ENCODE measurements at regions not wholly inside any gene's neighbourhood (a gene's known extent, or its start where the extent isn't known, plus 50 kb on each side); places are given as distances from the start of the nearest gene placed in this dataset.

- H3K9me2 ChIP-seq (replicated peaks; ENCODE audit: insufficient read depth, low read length): no peaks in the 10 kb centered on the region
- H3F3A ChIP-seq (ENCODE audit: insufficient read depth): no peaks in the 10 kb centered on the region
- no peaks in the 10 kb centered on the region for H3K9me3 ChIP-seq (ENCODE audit: insufficient read depth, low read length)
- H3K79me2 ChIP-seq (ENCODE audit: insufficient read depth, low read length): no peaks in the 10 kb centered on the region
- H2AFZ ChIP-seq (ENCODE audit: low read depth, low read length, severe bottlenecking): no peak overlapping the region
- TF ChIP-seq EZH2phosphoT487 (conservative IDR thresholded peaks at IDR 0.05; ENCODE audit: low read length) (no peak), CTCF (IDR thresholded peaks at IDR 0.05; ENCODE audit: insufficient read depth, low read length, poor library complexity, severe bottlenecking) (no peak)
- H3K27me3 ChIP-seq (ENCODE audit: low read length): no peaks in the 10 kb centered on the region
- H3K36me3 ChIP-seq (ENCODE audit: low read length): no peaks in the 10 kb centered on the region
- H4K20me1 ChIP-seq (ENCODE audit: low read depth, low read length): no peaks in the 10 kb centered on the region
- no peak overlapping the region for H3K9ac ChIP-seq (ENCODE audit: low read length)
- no peak overlapping the region for H3K4me2 ChIP-seq (ENCODE audit: low read depth, low read length, poor library complexity, severe bottlenecking)
- no peak overlapping the region for H3K4me3 ChIP-seq (ENCODE audit: insufficient read depth, low read length, poor library complexity, severe bottlenecking)
- no peak overlapping the region for H3K27ac ChIP-seq (ENCODE audit: low read depth, low read length)
Observed at GRCh38 chr15:53158995-53159394, 368.9 kb upstream of the ONECUT1 start.

GRCh38 chr15:53133255-53133850, 343.2 kb upstream of the ONECUT1 start:
- H3K36me3 ChIP-seq (ENCODE audit: low read length): no peaks in the 10 kb centered on the region

DNA sequence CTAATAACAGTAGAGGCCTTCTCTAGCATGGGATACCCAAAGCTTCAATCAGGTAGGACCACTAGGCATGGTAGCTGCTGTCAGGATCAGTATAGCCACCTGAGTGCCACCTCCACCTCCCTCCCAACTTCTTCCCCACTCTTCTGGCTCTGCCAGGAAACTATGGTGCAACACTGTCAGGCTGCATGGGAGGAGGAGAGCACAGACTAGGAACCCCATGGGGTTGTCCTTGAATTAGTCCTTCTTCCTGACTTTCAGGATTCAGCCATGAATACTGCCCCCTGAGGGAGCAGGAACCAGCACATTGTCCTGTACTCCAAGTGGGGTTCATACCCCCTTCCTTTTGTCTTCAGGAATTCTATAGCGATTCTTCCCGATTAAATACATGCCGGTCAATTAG, 340.8 kb upstream of the ONECUT1 start:
- Histone ChIP-seq H4K20me1 (ENCODE audit: low read depth, low read length) (no peaks in the 10 kb centered on the region), H3K9ac (ENCODE audit: low read length) (no peak overlapping the region), H2AFZ (ENCODE audit: low read depth, low read length, severe bottlenecking) (no peak overlapping the region), H3K4me2 (ENCODE audit: low read depth, low read length, poor library complexity, severe bottlenecking) (no peak overlapping the region), H3K27ac (ENCODE audit: low read depth, low read length) (no peak overlapping the region), H3K27me3 (ENCODE audit: low read length) (no peaks in the 10 kb centered on the region), H3K36me3 (ENCODE audit: low read length) (no peaks in the 10 kb centered on the region), H3K9me2 (replicated peaks; ENCODE audit: insufficient read depth, low read length) (no peaks in the 10 kb centered on the region), H3K4me3 (ENCODE audit: insufficient read depth, low read length, poor library complexity, severe bottlenecking) (no peak overlapping the region), H3K9me3 (ENCODE audit: insufficient read depth, low read length) (no peaks in the 10 kb centered on the region), H3K79me2 (ENCODE audit: insufficient read depth, low read length) (no peaks in the 10 kb centered on the region), H3F3A (ENCODE audit: insufficient read depth) (no peaks in the 10 kb centered on the region)
- no peak for TF ChIP-seq EZH2phosphoT487 (conservative IDR thresholded peaks at IDR 0.05; ENCODE audit: low read length)
- no peak for TF ChIP-seq CTCF (IDR thresholded peaks at IDR 0.05; ENCODE audit: insufficient read depth, low read length, poor library complexity, severe bottlenecking)

More at GRCh38 chr15:53133255-53133850, 343.2 kb upstream of the ONECUT1 start:
- Histone ChIP-seq H3K79me2 (ENCODE audit: insufficient read depth, low read length) (no peaks in the 10 kb centered on the region), H3K4me3 (ENCODE audit: insufficient read depth, low read length, poor library complexity, severe bottlenecking) (no peak overlapping the region), H4K20me1 (ENCODE audit: low read depth, low read length) (no peaks in the 10 kb centered on the region), H3F3A (ENCODE audit: insufficient read depth) (no peaks in the 10 kb centered on the region), H3K27me3 (ENCODE audit: low read length) (no peaks in the 10 kb centered on the region), H2AFZ (ENCODE audit: low read depth, low read length, severe bottlenecking) (no peak overlapping the region), H3K9ac (ENCODE audit: low read length) (no peak overlapping the region), H3K27ac (ENCODE audit: low read depth, low read length) (no peak overlapping the region), H3K9me2 (replicated peaks; ENCODE audit: insufficient read depth, low read length) (no peaks in the 10 kb centered on the region), H3K9me3 (ENCODE audit: insufficient read depth, low read length) (no peaks in the 10 kb centered on the region), H3K4me2 (ENCODE audit: low read depth, low read length, poor library complexity, severe bottlenecking) (no peak overlapping the region)
- no peak for TF ChIP-seq EZH2phosphoT487 (conservative IDR thresholded peaks at IDR 0.05; ENCODE audit: low read length)

GRCh38 chr15:53129121-53129904, 339.2 kb upstream of the ONECUT1 start:
- Histone ChIP-seq H3K4me2 (ENCODE audit: low read depth, low read length, poor library complexity, severe bottlenecking) (no peak overlapping the region), H3K27me3 (ENCODE audit: low read length) (no peaks in the 10 kb centered on the region), H3K79me2 (ENCODE audit: insufficient read depth, low read length) (no peaks in the 10 kb centered on the region)

More at GRCh38 chr15:53129121-53129904, 339.2 kb upstream of the ONECUT1 start:
- no peaks in the 10 kb centered on the region for H3K9me2 ChIP-seq (replicated peaks; ENCODE audit: insufficient read depth, low read length)
- no peak overlapping the region for H3K27ac ChIP-seq (ENCODE audit: low read depth, low read length)
- no peaks in the 10 kb centered on the region for H3K9me3 ChIP-seq (ENCODE audit: insufficient read depth, low read length)
- no peaks in the 10 kb centered on the region for H3F3A ChIP-seq (ENCODE audit: insufficient read depth)
- H4K20me1 ChIP-seq (ENCODE audit: low read depth, low read length): no peaks in the 10 kb centered on the region
- no peak overlapping the region for H3K9ac ChIP-seq (ENCODE audit: low read length)
- TF ChIP-seq EZH2phosphoT487 (conservative IDR thresholded peaks at IDR 0.05; ENCODE audit: low read length) (no peak), CTCF (IDR thresholded peaks at IDR 0.05; ENCODE audit: insufficient read depth, low read length, poor library complexity, severe bottlenecking) (no peak)
- H3K36me3 ChIP-seq (ENCODE audit: low read length): no peaks in the 10 kb centered on the region
- H2AFZ ChIP-seq (ENCODE audit: low read depth, low read length, severe bottlenecking): no peak overlapping the region
- H3K4me3 ChIP-seq (ENCODE audit: insufficient read depth, low read length, poor library complexity, severe bottlenecking): no peak overlapping the region

Measured in SU-DHL-6 (cell line).